Activated B cell treated with CpG ODN at 0.5 μM for 24 hours (primary cell): ENCODE measurements at regions not wholly inside any gene's neighbourhood (a gene's known extent, or its start where the extent isn't known, plus 50 kb on each side); places are given as distances from the start of the nearest gene placed in this dataset.

ENCODE experiments used
- ATAC-seq: fragments of 200-7000 bp; cut with Tn5 transposase; one replicate; pipeline ENCODE4 v1.10.0; 2021; ENCODE audit warnings: low read depth, mild to moderate bottlenecking, moderate library complexity
- CTCF ChIA-PET: fragments of 350-600 bp; sonication (Branson Sonifier 250); formaldehyde crosslinking; loops from one replicate; lab custom pipeline; 2021; ENCODE audit warnings: antibody characterized with exemption; lab: Charles Lee
- POLR2A ChIA-PET: fragments of 350-600 bp; sonication (Branson Sonifier 250); formaldehyde crosslinking; loops from one replicate; lab custom pipeline; 2021; ENCODE audit warnings: antibody characterized with exemption; lab: Charles Lee
- DNase-seq: peaks from one replicate; pipeline ENCODE4 v3.0.0; 2022
- H3K27ac Mint-ChIP-seq: one replicate; pipeline ENCODE4 v1.8.0; 2020; ENCODE audit warnings: mixed read lengths
- H3K27me3 Mint-ChIP-seq: one replicate; pipeline ENCODE4 v1.8.0; 2021; ENCODE audit warnings: mixed read lengths
- H3K36me3 Mint-ChIP-seq: one replicate; pipeline ENCODE4 v1.8.0; 2021; ENCODE audit warnings: low read depth, mixed read lengths
- H3K4me1 Mint-ChIP-seq: one replicate; pipeline ENCODE4 v1.8.0; 2021; ENCODE audit warnings: mixed read lengths
- H3K4me3 Mint-ChIP-seq: one replicate; pipeline ENCODE4 v1.8.0; 2020; ENCODE audit warnings: mild to moderate bottlenecking, mixed read lengths
- H3K9me3 Mint-ChIP-seq: one replicate; pipeline ENCODE4 v1.8.0; 2020; ENCODE audit warnings: mixed read lengths
- CTCF ChIP-seq: fragments of 200-600 bp; IDR thresholded peaks from one replicate; pipeline ENCODE4 v1.8.0; 2022; ENCODE audit warnings: antibody characterized with exemption, mild to moderate bottlenecking
- intact Hi-C: fragments of 100-400 bp; cut with micrococcal nuclease; formaldehyde crosslinking; loops from one replicate; pipeline ENCODE4 v1.15.1; 2024

GRCh38 chr4:19523964-19524363 is 727.7 kb upstream of the SLIT2 start:
- Mint-ChIP-seq H3K4me3 (no peak overlapping the region), H3K36me3 (no peaks in the 10 kb centered on the region), H3K27ac (no peak overlapping the region), H3K27me3 (no peaks in the 10 kb centered on the region), H3K4me1 (no peaks in the 10 kb centered on the region), H3K9me3 (no peaks in the 10 kb centered on the region)
- POLR2A ChIA-PET: no interaction called here
- ATAC-seq: no peak
- intact Hi-C loops: no loop called here
- DNase-seq: no peak
- no peak for TF ChIP-seq CTCF
- CTCF ChIA-PET: no interaction called here

GRCh38 chr4:19522966-19523365 is 728.7 kb upstream of the SLIT2 start:
- TF ChIP-seq CTCF: no peak
- ChIA-PET CTCF (no interaction called here), POLR2A (no interaction called here)
- no peaks in the 10 kb centered on the region for H3K4me1 Mint-ChIP-seq
- no peaks in the 10 kb centered on the region for H3K36me3 Mint-ChIP-seq
- intact Hi-C loops: no loop called here
- H3K4me3 Mint-ChIP-seq: no peak overlapping the region
- no peak overlapping the region for H3K27ac Mint-ChIP-seq
- DNase-seq: no peak
- no peak for ATAC-seq
- H3K27me3 Mint-ChIP-seq: no peaks in the 10 kb centered on the region
- H3K9me3 Mint-ChIP-seq: no peaks in the 10 kb centered on the region

GRCh38 chr4:19520939-19521520 is 730.7 kb upstream of the SLIT2 start:
- H3K36me3 Mint-ChIP-seq: no peaks in the 10 kb centered on the region
- ATAC-seq: no peak
- no peak for DNase-seq
- H3K27me3 Mint-ChIP-seq: no peaks in the 10 kb centered on the region
- ChIA-PET POLR2A (no interaction called here), CTCF (no interaction called here)
- no peak overlapping the region for H3K4me3 Mint-ChIP-seq
- H3K4me1 Mint-ChIP-seq: no peaks in the 10 kb centered on the region
- H3K27ac Mint-ChIP-seq: no peak overlapping the region
- intact Hi-C loops: no loop called here
- no peak for TF ChIP-seq CTCF
- H3K9me3 Mint-ChIP-seq: no peaks in the 10 kb centered on the region

GRCh38 chr4:19514276-19515070 is 737.2 kb upstream of the SLIT2 start:
- Mint-ChIP-seq H3K4me1 (no peaks in the 10 kb centered on the region), H3K27ac (no peak overlapping the region), H3K4me3 (no peak overlapping the region), H3K36me3 (no peaks in the 10 kb centered on the region), H3K27me3 (no peaks in the 10 kb centered on the region), H3K9me3 (peaks cover 4% of the 10 kb centered on the region)
- ATAC-seq (no peak), DNase-seq (no peak)
- POLR2A ChIA-PET: no interaction called here
- intact Hi-C loops: no loop called here
- CTCF ChIA-PET: no interaction called here
- no peak for TF ChIP-seq CTCF

GRCh38 chr4:19512086-19512485 is 739.6 kb upstream of the SLIT2 start:
- ATAC-seq (no peak), DNase-seq (no peak)
- no peak for TF ChIP-seq CTCF
- POLR2A ChIA-PET: no interaction called here
- Mint-ChIP-seq H3K27me3 (no peaks in the 10 kb centered on the region), H3K4me1 (no peaks in the 10 kb centered on the region), H3K4me3 (no peak overlapping the region), H3K27ac (no peak overlapping the region), H3K36me3 (no peaks in the 10 kb centered on the region), H3K9me3 (peaks cover 4% of the 10 kb centered on the region)
- CTCF ChIA-PET: no interaction called here
- intact Hi-C loops: no loop called here
